Frontal cortex (tissue), 3 donors: ENCODE measurements at regions not wholly inside any gene's neighbourhood (a gene's known extent, or its start where the extent isn't known, plus 50 kb on each side); places are given as distances from the start of the nearest gene placed in this dataset.
"Not testable (repeated sequence)": the region's sequence is repeated elsewhere in the genome, so short reads cannot be mapped to it uniquely, and the experiment has no call there.

Experiments used
- DNase-seq, 2 donors: peaks; one replicate each; pipeline ENCODE4 v3.0.0; 2012; ENCODE audit warnings: low spot score in 2 of 2
- FAIRE-seq: peaks from 2 replicates; lab custom pipeline; 2012; peaks lifted over from hg19 to GRCh38; lab: Jason Lieb, UNC
- donor health status: control.
- donor health status: control.
- donor health status: control.

DNA sequence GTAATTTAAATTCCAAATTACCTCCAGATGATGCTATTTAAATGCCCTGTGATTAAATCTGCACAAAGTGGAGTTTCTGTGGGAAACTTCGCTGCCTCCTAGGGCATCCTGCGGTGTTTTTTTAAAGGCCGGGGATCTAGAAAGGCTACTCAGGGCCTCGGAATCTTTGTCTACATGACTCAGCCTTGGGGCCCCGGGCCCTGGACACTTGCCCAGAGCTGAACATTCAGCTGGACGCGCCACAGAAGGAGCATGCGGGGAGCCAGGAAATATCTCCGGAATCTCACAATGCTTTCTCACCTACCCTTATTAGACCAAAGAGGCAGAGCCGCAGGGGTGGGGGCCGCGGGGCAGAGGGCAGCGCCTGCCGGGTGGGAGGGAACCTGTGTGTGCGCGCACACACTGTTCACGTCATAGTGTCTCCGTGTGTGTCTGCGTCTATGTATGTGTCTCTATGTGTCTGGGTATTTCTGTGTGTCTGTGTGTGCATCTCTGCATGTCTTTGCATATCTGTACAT lies 145.5 kb upstream of the TPM1 start:
- FAIRE-seq (no peak), DNase-seq (peak in 1 of 2 donors; percentile 69)

DNA sequence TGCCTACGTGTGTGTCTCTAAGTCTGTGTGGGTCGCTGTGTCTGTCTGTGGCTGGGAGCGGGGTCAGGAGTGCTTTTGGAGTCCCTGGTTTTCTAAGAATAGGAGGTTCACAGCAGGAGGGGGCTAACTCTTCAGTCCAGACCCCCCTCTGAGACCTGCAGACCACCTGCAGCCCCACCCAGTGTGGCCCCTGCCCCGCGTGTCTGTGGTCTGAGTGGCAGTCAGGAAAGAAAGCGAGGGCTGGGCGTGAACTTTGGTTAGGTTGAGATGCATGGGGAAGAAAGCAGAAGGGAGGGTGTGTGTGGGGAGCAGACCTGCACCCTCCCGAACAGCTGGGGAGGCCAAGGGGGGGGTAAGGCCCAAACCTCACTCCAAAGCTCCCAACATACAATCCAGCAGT lies 144.9 kb upstream of the TPM1 start:
- no peak for FAIRE-seq

GRCh38 chr15:62899090-62899493 lies 143.5 kb upstream of the TPM1 start:
- DNase-seq = no peak
- FAIRE-seq = no peak

More for the DNA sequence above, 144.9 kb upstream of the TPM1 start:
- no peak for DNase-seq

GRCh38 chr15:62900071-62900802 lies 142.3 kb upstream of the TPM1 start:
- FAIRE-seq = no peak
- DNase-seq = no peak

DNA sequence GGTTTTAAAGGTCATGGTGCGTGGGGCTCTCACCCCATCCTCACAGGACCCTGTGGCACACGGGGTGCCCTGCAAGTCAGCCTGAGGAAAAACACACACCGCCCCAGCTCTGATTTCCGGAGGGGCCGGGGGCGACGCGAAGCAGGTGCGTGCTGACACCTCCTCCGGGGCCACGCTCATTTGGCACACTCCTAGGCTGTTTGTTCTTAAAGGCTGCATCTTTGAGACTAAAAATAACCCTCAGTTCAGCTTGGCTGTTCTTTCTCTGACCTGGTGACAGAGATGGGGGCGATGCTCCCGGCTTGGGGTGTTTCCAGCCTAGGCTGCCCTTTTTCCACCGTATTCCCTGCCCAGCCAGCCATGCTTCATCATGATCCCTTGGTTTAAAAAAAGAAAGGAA lies 141.5 kb upstream of the TPM1 start:
- DNase-seq = no peak
- no peak for FAIRE-seq

- FAIRE-seq (no peak), DNase-seq (no peak)
Measured at GRCh38 chr15:62901909-62902546, 140.5 kb upstream of the TPM1 start.

GRCh38 chr15:62902821-62903220 lies 139.7 kb upstream of the TPM1 start:
- no peak for FAIRE-seq

GRCh38 chr15:62903437-62903836 lies 139.1 kb upstream of the TPM1 start:
- no peak for DNase-seq
- FAIRE-seq = no peak

More at GRCh38 chr15:62902821-62903220, 139.7 kb upstream of the TPM1 start:
- DNase-seq = no peak

- DNase-seq (no peak), FAIRE-seq (no peak)
Measured at GRCh38 chr15:62904041-62904910, 138.3 kb upstream of the TPM1 start.

DNA sequence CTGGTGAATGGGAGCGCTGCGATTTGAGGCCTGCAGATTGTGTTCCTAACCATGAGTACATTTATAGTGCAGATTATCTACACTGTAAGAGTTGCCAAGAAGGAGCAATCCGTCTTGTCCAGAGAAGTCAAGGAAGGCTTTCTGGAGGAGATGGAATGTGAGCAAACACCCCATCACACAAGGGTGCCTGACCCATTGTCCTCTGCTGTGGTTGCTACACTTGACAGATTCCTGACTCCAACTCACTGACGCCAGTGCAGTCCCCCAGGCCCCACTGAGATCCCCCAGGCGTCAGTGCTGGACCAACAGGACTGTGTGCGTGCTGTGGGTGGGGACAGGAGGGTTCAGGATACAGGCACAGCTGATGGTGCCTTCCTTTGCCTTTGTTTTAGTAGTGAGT lies 135.9 kb upstream of the TPM1 start:
- FAIRE-seq (no peak), DNase-seq (no peak)

DNA sequence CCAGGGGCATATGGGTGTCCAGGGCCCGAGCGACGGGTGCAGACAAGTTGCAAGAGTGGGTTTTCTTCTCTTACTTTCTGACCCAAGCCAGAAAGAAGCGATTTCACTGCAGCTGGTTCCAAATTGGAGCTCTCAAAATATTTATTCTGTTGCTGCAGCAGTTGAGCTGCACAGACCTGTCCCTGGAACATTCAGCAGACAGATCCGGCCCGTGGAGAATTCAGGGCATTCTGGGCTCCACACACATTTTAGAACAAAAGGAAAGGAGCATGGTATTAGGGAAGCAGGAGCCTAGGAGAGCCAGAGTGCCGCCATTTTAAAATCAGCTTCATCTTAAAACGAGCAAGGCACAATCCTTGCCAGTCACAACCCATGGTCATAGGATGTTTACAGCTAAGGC lies 135.3 kb upstream of the TPM1 start:
- DNase-seq (no peak), FAIRE-seq (no peak)

DNA sequence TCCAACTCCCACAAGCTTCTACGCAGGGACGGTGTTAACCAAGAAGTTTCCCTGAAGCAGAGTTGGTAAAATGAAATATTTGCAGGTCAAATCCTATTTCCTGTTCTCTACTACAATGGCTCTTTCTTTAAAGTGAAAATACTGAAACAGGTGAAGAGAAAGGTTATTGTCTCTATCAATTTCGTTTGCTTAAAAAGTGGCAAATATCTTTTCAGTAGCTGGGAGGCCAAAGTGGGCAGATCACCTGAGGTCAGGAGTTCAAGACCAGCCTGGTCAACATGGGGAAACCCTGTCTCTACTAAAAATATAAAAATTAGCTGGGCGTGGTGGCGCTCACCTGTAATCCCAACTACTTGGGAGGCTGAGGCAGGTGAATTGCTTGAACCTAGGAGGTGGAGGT lies 134.2 kb upstream of the TPM1 start:
- FAIRE-seq, DNase-seq: not testable (repeated sequence)

- no peak for FAIRE-seq
Measured at GRCh38 chr15:62909257-62909656, 133.3 kb upstream of the TPM1 start.

DNA sequence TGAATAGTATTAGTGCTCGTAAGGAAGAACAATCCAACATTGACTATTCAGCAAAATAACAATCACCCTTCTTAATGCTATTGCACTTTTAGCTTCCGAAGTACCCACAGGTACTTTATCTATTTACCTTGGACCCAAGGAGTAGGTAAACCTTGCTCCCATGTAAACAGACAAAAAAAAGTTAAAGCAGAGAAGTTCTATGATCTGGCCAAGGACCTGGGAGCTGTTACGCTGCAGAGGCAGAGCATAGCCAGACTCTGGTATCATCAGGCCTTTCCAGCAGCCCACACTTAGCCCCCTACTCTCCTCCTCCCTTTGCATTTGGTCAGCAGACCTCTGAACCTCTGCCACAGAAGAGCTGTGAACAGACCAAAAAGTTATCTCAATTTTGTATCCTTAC lies 130.3 kb upstream of the TPM1 start:
- FAIRE-seq (no peak), DNase-seq (no peak)

More at GRCh38 chr15:62909257-62909656, 133.3 kb upstream of the TPM1 start:
- no peak for DNase-seq

GRCh38 chr15:62912808-62913207 lies 129.7 kb upstream of the TPM1 start:
- DNase-seq = no peak

DNA sequence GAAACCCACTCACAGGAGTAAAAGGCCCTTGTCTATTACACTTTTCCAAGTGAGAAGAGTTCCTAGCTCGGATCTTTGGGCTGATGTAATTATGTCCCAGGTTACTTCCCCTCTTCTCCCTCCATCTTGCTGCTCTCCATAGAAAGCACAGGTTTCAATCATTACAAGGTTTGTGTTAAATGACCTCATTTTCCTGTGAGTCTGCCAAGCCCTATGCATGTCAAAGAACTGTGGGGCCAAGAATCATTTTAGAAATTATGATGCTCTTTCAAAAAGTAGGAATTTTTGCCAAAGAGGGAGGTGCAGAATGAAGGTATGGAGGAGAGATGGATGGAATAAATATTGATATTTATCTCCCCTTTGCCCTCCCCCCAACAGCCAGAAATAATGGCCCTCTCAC lies 129.3 kb upstream of the TPM1 start:
- no peak for FAIRE-seq
- DNase-seq = no peak

More at GRCh38 chr15:62912808-62913207, 129.7 kb upstream of the TPM1 start:
- FAIRE-seq = no peak

DNA sequence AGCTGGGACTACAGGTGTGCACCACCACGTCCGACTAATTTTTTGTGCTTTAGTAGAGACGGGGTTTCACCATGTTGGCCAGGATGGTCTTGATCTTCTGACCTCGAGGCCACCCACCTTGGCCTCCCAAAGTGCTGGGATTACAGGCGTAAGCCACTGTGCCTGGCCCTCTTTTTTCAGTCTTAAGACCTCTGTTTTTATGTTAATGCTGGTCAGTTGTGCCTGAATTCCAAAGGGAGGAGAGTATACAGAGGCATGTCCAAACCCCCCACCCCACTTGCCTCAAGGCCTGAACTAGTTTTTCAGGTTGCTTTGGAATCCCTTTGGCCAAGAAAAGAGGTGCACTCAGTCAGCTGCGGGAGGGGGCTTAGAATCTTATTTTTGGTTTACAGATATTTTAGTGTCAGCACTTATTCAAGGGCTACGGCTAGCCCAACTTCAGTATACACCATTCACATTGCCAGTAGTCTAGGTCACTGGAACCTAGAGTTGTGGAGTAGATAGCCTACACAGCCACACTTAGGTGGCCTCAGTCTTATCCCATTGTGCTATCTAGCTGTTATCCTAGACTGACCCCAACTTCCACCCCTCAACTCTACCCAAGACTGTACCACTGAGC lies 128.0 kb upstream of the TPM1 start:
- no peak for FAIRE-seq
- DNase-seq = no peak

- DNase-seq (no peak), FAIRE-seq (no peak)
Measured at GRCh38 chr15:62920682-62921502, 121.7 kb upstream of the TPM1 start.

- DNase-seq (no peak), FAIRE-seq (no peak)
Measured at GRCh38 chr15:62922514-62922913, 120.0 kb upstream of the TPM1 start.
